Sigmoid colon (tissue), 6 donors: ENCODE measurements at regions not wholly inside any gene's neighbourhood (a gene's known extent, or its start where the extent isn't known, plus 50 kb on each side); places are given as distances from the start of the nearest gene placed in this dataset.

Experiments
- DNase-seq: peaks from one replicate; pipeline ENCODE4 v3.0.0-alpha.2; 2019
- H3K27ac ChIP-seq, 4 donors: fragments of 200-600 bp; sonication (generic); one replicate each; pipeline ENCODE4 v1.5.1; 2016 to 2019; ENCODE audit warnings: mild to moderate bottlenecking in 1 of 4
- H3K27me3 ChIP-seq, 3 donors: fragments of 200-600 bp; sonication (generic); one replicate each; pipeline ENCODE4 v1.5.1; 2019; ENCODE audit warnings: mild to moderate bottlenecking in 1 of 3
- H3K36me3 ChIP-seq, 4 donors: fragments of 200-600 bp; sonication (generic); one replicate each; pipeline ENCODE4 v1.5.1; 2016 to 2019
- H3K4me1 ChIP-seq, 4 donors: fragments of 200-600 bp; sonication (generic); one replicate each; pipeline ENCODE4 v1.5.1; 2017 to 2019
- H3K4me3 ChIP-seq, 4 donors: fragments of 200-600 bp; sonication (generic); one replicate each; pipeline ENCODE4 v1.5.1; 2017 to 2019; ENCODE audit warnings: mild to moderate bottlenecking in 2 of 4, moderate library complexity in 1 of 4
- H3K9me3 ChIP-seq, 4 donors: fragments of 200-600 bp in 3 of 4; sonication (generic) in 3 of 4; one replicate each; pipeline versions ENCODE4 v1.5.1 to v1.6.1; 2013 to 2019
- EP300 ChIP-seq, 4 donors: sonication (generic); formaldehyde crosslinking; IDR thresholded peaks; one replicate each; pipeline ENCODE4 v1.6.1; 2017; ENCODE audit warnings: antibody characterized with exemption in 4 of 4
- POLR2A ChIP-seq, 2 donors: fragments of 450-650 bp; IDR thresholded peaks; one replicate each; pipeline ENCODE4 v1.6.1; 2016; ENCODE audit warnings: antibody characterized with exemption in 2 of 2, mild to moderate bottlenecking in 2 of 2, moderate library complexity in 2 of 2
- POLR2AphosphoS5 ChIP-seq, 4 donors: sonication (generic); formaldehyde crosslinking; IDR thresholded peaks; one replicate each; pipeline ENCODE4 v1.6.1; 2017; ENCODE audit warnings: antibody characterized with exemption in 4 of 4
- WGBS, 2 donors: extraction: QIAGEN DNeasy Blood & Tissue Kit; methylation state at CpG; one replicate each; pipeline ENCODE4 v1.1.7; 2013; 5-methylcytosine and 5-hydroxymethylcytosine counted together
- intact Hi-C: fragments of 100-400 bp; cut with DNase I; formaldehyde crosslinking; loops from one replicate; pipeline ENCODE4 v1.15.1; 2023
- TF ChIP-seq, protein P1 (sequence below), 4 experiments: fragments of 450-650 bp in 3 of 4; fragments of 200-600 bp in 1 of 4; IDR thresholded peaks; one replicate each; pipeline ENCODE4 v1.5.1; 2016 to 2019; ENCODE audit warnings: antibody characterized with exemption in 4 of 4, mild to moderate bottlenecking in 3 of 4, moderate library complexity in 2 of 4
- donor health status: healthy with polysubstance abuse.
- donor health status: healthy.

DNA sequence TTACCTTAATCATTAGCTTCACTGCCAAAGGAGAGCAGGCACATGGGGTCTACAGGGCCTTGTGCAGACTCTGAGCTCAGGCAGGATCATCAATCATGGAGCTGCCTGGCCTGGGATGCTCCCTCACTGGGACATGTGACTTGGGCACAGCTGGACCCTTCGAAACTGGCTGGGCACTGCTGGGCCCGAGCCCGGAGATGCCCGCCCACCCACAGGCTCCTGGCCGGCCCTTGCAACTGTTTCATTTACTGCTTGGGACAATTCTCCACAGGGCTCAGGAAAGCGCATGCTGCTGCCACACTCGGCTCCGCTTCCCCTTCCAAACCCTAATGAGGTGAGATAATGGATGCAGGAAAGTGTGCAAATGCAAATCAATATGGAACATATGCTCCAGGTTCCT is 387.5 kb downstream of the TRIM36 start:
- no peaks in the 10 kb centered on the region for H3K4me1 ChIP-seq
- H3K27ac ChIP-seq = no peak overlapping the region
- no peaks in the 10 kb centered on the region for H3K9me3 ChIP-seq
- intact Hi-C loops = no loop called here
- no peak overlapping the region for H3K4me3 ChIP-seq
- no peaks in the 10 kb centered on the region for H3K27me3 ChIP-seq
- H3K36me3 ChIP-seq = no peaks in the 10 kb centered on the region
- no peak for DNase-seq
- 90 to 92% methylated on average over 8 of the region's 8 CpGs for WGBS, 2 donors
- TF ChIP-seq POLR2A (IDR thresholded peaks at IDR 0.05) (no peak), POLR2AphosphoS5 (IDR thresholded peaks at IDR 0.05) (no peak), EP300 (IDR thresholded peaks at IDR 0.05) (no peak)
- TF ChIP-seq, protein P1, sequence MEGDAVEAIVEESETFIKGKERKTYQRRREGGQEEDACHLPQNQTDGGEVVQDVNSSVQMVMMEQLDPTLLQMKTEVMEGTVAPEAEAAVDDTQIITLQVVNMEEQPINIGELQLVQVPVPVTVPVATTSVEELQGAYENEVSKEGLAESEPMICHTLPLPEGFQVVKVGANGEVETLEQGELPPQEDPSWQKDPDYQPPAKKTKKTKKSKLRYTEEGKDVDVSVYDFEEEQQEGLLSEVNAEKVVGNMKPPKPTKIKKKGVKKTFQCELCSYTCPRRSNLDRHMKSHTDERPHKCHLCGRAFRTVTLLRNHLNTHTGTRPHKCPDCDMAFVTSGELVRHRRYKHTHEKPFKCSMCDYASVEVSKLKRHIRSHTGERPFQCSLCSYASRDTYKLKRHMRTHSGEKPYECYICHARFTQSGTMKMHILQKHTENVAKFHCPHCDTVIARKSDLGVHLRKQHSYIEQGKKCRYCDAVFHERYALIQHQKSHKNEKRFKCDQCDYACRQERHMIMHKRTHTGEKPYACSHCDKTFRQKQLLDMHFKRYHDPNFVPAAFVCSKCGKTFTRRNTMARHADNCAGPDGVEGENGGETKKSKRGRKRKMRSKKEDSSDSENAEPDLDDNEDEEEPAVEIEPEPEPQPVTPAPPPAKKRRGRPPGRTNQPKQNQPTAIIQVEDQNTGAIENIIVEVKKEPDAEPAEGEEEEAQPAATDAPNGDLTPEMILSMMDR (IDR thresholded peaks at IDR 0.05) = no peak

DNA sequence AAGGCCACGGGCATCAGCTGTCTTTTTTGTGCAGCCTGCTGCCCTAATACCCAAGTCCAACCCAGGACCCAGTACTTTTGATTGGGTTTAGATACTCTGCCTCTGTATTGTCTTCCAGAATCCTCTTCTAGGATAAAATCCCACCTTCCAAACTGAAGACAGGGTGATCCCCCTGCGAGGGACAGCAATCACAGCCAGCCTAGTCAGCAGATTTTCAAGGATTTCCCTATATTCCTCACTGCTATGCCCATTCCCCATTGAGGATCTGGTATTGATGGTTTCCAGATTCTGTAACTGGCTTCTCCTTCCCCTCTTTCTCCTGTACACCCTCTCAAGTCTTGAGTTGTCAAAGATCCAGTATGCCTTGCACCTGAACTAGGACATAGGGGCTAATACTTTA is 389.4 kb downstream of the TRIM36 start:
- H3K4me1 ChIP-seq = no peaks in the 10 kb centered on the region
- no peaks in the 10 kb centered on the region for H3K9me3 ChIP-seq
- H3K36me3 ChIP-seq = no peaks in the 10 kb centered on the region
- 60 to 77% methylated on average over 2 of the region's 2 CpGs for WGBS, 2 donors
- H3K27me3 ChIP-seq = no peaks in the 10 kb centered on the region
- H3K27ac ChIP-seq = no peak overlapping the region
- intact Hi-C loops = no loop called here
- H3K4me3 ChIP-seq = no peak overlapping the region
- DNase-seq = no peak
- TF ChIP-seq, protein P1 (IDR thresholded peaks at IDR 0.05) = no peak
- TF ChIP-seq POLR2AphosphoS5 (IDR thresholded peaks at IDR 0.05) (no peak), EP300 (IDR thresholded peaks at IDR 0.05) (no peak), POLR2A (IDR thresholded peaks at IDR 0.05) (no peak)

DNA sequence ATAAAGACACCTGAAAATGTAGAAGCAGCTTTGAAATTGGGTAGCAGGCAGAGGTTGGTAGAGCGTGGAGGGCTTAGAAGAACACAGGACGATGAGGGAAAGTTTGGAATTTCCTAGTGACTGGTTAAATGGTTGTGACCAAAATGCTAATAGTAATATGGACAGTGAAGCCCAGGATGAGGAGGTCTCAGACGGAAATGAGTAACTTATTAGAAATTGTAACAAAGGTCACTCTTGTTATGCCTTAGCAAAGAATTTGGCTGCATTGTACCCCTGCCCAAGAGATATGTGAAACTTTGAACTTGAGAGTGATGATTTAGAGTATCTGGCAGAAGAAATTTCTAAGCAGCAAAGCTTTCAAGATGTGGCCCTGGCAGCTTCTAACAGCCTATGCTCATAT is 382.5 kb downstream of the KCNN2 start:
- no peaks in the 10 kb centered on the region for H3K27me3 ChIP-seq
- no peaks in the 10 kb centered on the region for H3K36me3 ChIP-seq
- WGBS, 2 donors = 76 to 81% methylated on average over 3 of the region's 3 CpGs
- H3K9me3 ChIP-seq = no peaks in the 10 kb centered on the region
- no peak for DNase-seq
- H3K27ac ChIP-seq = no peak overlapping the region
- intact Hi-C loops = no loop called here
- H3K4me1 ChIP-seq = no peaks in the 10 kb centered on the region
- TF ChIP-seq POLR2AphosphoS5 (IDR thresholded peaks at IDR 0.05) (no peak), POLR2A (IDR thresholded peaks at IDR 0.05) (no peak), EP300 (IDR thresholded peaks at IDR 0.05) (no peak)
- TF ChIP-seq, protein P1 (IDR thresholded peaks at IDR 0.05) = no peak
- H3K4me3 ChIP-seq = no peak overlapping the region

DNA sequence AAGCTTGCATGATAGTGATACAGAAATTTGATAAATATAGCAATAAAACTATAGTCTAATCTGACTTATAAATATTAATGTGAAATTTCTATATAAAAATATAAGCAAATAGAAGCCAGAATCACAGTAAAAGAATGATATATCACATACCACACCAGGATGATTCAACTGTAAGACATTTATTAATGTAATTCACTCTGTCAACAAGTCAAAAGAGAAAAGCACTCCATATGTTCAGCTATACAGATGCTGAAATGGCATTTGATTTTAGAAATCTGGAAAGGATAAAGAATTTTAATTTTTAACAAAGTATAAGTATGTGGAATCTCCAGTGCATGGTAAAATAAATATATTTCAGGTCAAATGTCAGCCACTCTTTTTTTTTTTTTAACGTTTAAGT is 372.4 kb downstream of the KCNN2 start:
- no peak overlapping the region for H3K4me3 ChIP-seq
- no peaks in the 10 kb centered on the region for H3K4me1 ChIP-seq
- H3K27me3 ChIP-seq = no peaks in the 10 kb centered on the region
- WGBS, 2 donors = 57 to 73% methylated on average over 1 of the region's 1 CpG
- no peaks in the 10 kb centered on the region for H3K36me3 ChIP-seq
- DNase-seq = no peak
- TF ChIP-seq POLR2A (IDR thresholded peaks at IDR 0.05) = no peak
- intact Hi-C loops = no loop called here
- H3K27ac ChIP-seq = no peak overlapping the region
- peaks cover 0 to 3% (median under 1%) of the 10 kb centered on the region in 4 donors for H3K9me3 ChIP-seq

GRCh38 chr5:114729986-114730385 is 368.1 kb downstream of the KCNN2 start:
- TF ChIP-seq POLR2AphosphoS5 (IDR thresholded peaks at IDR 0.05) (no peak), POLR2A (IDR thresholded peaks at IDR 0.05) (no peak), EP300 (IDR thresholded peaks at IDR 0.05) (no peak)
- TF ChIP-seq, protein P1 (IDR thresholded peaks at IDR 0.05) = no peak
- no peak for DNase-seq
- Histone ChIP-seq H3K27ac (no peak overlapping the region), H3K4me1 (no peaks in the 10 kb centered on the region), H3K4me3 (no peak overlapping the region), H3K9me3 (no peaks in the 10 kb centered on the region), H3K36me3 (no peaks in the 10 kb centered on the region), H3K27me3 (no peaks in the 10 kb centered on the region)
- 86 to 94% methylated on average over 1 of the region's 1 CpG for WGBS, 2 donors
- intact Hi-C loops = no loop called here
